ENCODE measurements at regions not wholly inside any gene's neighbourhood (a gene's known extent, or its start where the extent isn't known, plus 50 kb on each side); places are given as distances from the start of the nearest gene placed in this dataset.

GRCh38 chr13:33548069-33548468 lies 262.5 kb upstream of the STARD13 start:
- no peak for TF ChIP-seq POLR2AphosphoS5 (IDR thresholded peaks at IDR 0.05; ENCODE audit: borderline replicate concordance, low read depth, low read length)
- no peak for TF ChIP-seq EZH2 (IDR thresholded peaks at IDR 0.05)

All from SK-N-MC (cell line).